A673 (cell line): ENCODE measurements at regions not wholly inside any gene's neighbourhood (a gene's known extent, or its start where the extent isn't known, plus 50 kb on each side); places are given as distances from the start of the nearest gene placed in this dataset.

Source experiments
- EZH2 ChIP-seq: fragments of 200-600 bp; sonication (generic); IDR thresholded peaks from 2 replicates; pipeline ENCODE4 v1.6.1; 2017; ENCODE audit warnings: borderline replicate concordance, low read depth, mild to moderate bottlenecking, mixed read lengths, antibody characterized with exemption, low read length; ENCODE audit not compliant: poor library complexity, severe bottlenecking
- TF ChIP-seq, protein P1 (sequence below): fragments of 300-800, 200-600 bp; sonication (generic); conservative IDR thresholded peaks from 2 replicates; pipeline ENCODE4 v1.5.1; 2017; ENCODE audit warnings: low read depth, mild to moderate bottlenecking, antibody characterized with exemption, low read length, moderate library complexity, mixed read lengths

DNA sequence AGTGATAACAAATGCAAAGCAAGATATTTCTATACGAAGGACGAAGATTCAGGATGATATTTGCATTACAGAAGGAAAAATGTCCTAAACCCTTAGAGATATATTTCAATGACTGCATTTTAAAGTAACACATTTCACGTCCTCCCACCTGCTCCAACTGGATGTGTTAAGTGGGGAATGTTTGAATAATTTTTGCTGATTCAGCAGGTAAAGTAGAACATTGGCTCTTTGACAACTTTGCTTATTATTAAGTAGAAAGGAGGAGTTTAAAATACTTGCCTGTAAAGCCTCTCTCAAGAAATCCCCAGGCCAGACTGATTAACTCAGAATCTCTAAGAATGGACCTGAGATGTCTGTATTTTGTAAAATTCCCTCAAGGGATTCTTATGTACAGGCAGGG is 1165.2 kb upstream of the PRKX start:
- TF ChIP-seq, protein P1, sequence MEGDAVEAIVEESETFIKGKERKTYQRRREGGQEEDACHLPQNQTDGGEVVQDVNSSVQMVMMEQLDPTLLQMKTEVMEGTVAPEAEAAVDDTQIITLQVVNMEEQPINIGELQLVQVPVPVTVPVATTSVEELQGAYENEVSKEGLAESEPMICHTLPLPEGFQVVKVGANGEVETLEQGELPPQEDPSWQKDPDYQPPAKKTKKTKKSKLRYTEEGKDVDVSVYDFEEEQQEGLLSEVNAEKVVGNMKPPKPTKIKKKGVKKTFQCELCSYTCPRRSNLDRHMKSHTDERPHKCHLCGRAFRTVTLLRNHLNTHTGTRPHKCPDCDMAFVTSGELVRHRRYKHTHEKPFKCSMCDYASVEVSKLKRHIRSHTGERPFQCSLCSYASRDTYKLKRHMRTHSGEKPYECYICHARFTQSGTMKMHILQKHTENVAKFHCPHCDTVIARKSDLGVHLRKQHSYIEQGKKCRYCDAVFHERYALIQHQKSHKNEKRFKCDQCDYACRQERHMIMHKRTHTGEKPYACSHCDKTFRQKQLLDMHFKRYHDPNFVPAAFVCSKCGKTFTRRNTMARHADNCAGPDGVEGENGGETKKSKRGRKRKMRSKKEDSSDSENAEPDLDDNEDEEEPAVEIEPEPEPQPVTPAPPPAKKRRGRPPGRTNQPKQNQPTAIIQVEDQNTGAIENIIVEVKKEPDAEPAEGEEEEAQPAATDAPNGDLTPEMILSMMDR = no peak
- TF ChIP-seq EZH2 = no peak
